ENCODE measurements at regions not wholly inside any gene's neighbourhood (a gene's known extent, or its start where the extent isn't known, plus 50 kb on each side); places are given as distances from the start of the nearest gene placed in this dataset.
A peak's percentile ranks its signal among the peaks of the same experiment; 100 is the strongest.

DNA sequence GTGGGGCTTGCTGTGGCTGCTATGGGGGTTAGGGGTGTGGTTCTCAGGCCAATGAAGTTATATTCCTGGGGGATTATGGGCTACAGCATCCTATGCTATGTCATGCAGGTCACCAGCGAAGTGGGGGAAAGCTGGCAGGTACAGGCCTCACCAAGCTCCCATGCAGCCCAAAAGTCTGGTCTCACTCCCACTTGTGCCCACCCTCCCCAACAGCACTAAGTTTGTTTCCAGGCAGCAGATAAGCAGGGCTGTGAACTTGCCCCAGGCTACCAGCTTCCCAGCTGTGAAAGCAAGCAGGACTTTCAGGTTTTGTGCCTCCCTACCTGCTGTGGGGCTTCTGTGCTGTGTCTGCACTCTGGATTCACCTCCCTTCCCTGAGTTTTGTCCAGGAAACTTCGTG, 469.7 kb downstream of the CPS1 start:
- H3K9me3 ChIP-seq (ENCODE audit: insufficient read depth, low read length, severe bottlenecking) = peaks cover 6% of the 10 kb centered on the region
- no peak for ATAC-seq (ENCODE audit: insufficient read depth, low read depth)
- H4K20me1 ChIP-seq (ENCODE audit: insufficient read depth, low read length) = no peaks in the 10 kb centered on the region
- no peak for DNase-seq
- H3K27me3 ChIP-seq (ENCODE audit: insufficient read depth, low read length, poor library complexity) = no peaks in the 10 kb centered on the region
- H3K27ac ChIP-seq (ENCODE audit: low read length) = no peak overlapping the region
- H3K4me1 ChIP-seq (ENCODE audit: insufficient read depth, low read length) = no peaks in the 10 kb centered on the region
- H2AFZ ChIP-seq (ENCODE audit: low read depth, low read length) = no peak overlapping the region
- no peaks in the 10 kb centered on the region for H3K36me3 ChIP-seq (ENCODE audit: insufficient read depth, low read length)
- H3K9ac ChIP-seq (ENCODE audit: low read depth, low read length) = no peak overlapping the region
- no peaks in the 10 kb centered on the region for H3K79me2 ChIP-seq (ENCODE audit: insufficient read depth, low read length)
- no peak overlapping the region for H3K4me2 ChIP-seq (ENCODE audit: insufficient read depth, low read length)
- H3K4me3 ChIP-seq (ENCODE audit: low read depth in 1 of 2, low read length in 2 of 2) = no peak overlapping the region
- TF ChIP-seq EZH2 (IDR thresholded peaks at IDR 0.05; ENCODE audit: borderline replicate concordance, low read depth, low read length, severe bottlenecking) = no peak
- TF ChIP-seq, protein P1, sequence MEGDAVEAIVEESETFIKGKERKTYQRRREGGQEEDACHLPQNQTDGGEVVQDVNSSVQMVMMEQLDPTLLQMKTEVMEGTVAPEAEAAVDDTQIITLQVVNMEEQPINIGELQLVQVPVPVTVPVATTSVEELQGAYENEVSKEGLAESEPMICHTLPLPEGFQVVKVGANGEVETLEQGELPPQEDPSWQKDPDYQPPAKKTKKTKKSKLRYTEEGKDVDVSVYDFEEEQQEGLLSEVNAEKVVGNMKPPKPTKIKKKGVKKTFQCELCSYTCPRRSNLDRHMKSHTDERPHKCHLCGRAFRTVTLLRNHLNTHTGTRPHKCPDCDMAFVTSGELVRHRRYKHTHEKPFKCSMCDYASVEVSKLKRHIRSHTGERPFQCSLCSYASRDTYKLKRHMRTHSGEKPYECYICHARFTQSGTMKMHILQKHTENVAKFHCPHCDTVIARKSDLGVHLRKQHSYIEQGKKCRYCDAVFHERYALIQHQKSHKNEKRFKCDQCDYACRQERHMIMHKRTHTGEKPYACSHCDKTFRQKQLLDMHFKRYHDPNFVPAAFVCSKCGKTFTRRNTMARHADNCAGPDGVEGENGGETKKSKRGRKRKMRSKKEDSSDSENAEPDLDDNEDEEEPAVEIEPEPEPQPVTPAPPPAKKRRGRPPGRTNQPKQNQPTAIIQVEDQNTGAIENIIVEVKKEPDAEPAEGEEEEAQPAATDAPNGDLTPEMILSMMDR (IDR thresholded peaks at IDR 0.05; ENCODE audit: borderline replicate concordance, extremely low read depth, low read length, poor library complexity, severe bottlenecking) = no peak

DNA sequence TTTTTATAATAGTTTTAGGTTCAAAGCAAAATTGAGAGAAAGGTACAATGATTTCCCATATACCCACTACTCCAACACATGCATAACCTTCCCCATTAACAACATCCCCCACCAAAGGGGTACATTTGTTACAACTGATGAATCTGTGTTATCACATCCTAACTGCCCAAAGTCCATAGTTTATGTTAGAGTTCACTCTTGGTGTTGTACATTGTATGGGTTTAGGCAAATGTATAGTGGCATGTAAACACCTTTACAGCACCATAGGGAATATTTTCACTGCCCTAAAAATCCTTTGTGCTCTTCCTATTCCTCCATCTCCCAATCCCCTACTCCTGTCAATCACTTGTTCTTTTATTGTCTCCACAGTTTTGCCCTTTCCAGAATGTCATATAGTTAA, 471.6 kb downstream of the CPS1 start:
- ATAC-seq (ENCODE audit: insufficient read depth, low read depth) = no peak

DNA sequence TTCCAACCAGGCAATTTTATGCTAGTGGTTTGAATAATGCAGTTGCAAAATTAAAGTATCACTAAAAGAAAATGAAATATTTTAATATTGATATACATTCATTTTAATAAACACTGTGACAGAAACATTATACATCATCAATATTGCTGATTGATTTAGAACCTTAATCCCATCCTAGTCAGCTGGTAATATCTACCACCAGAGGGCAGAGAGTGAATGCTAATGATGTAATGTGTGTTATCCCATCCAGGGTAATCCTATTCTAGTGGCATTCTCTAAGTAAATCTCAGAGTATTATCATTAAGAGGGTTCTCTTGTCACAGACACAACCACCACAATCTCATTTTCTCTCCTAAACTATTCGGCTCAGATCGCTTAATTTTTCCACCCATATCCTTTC, 477.4 kb downstream of the CPS1 start:
- Histone ChIP-seq H4K20me1 (ENCODE audit: insufficient read depth, low read length) (no peaks in the 10 kb centered on the region), H3K36me3 (ENCODE audit: insufficient read depth, low read length) (no peaks in the 10 kb centered on the region), H3K4me3 (ENCODE audit: low read depth in 1 of 2, low read length in 2 of 2) (no peak overlapping the region), H3K79me2 (ENCODE audit: insufficient read depth, low read length) (no peaks in the 10 kb centered on the region), H3K4me1 (ENCODE audit: insufficient read depth, low read length) (no peaks in the 10 kb centered on the region), H3K27ac (ENCODE audit: low read length) (no peak overlapping the region), H3K27me3 (ENCODE audit: insufficient read depth, low read length, poor library complexity) (no peaks in the 10 kb centered on the region), H3K9me3 (ENCODE audit: insufficient read depth, low read length, severe bottlenecking) (no peaks in the 10 kb centered on the region), H3K4me2 (ENCODE audit: insufficient read depth, low read length) (no peak overlapping the region), H2AFZ (ENCODE audit: low read depth, low read length) (no peak overlapping the region), H3K9ac (ENCODE audit: low read depth, low read length) (no peak overlapping the region)
- TF ChIP-seq, protein P1 (IDR thresholded peaks at IDR 0.05; ENCODE audit: borderline replicate concordance, extremely low read depth, low read length, poor library complexity, severe bottlenecking) = peak; percentile 38
- no peak for TF ChIP-seq EZH2 (IDR thresholded peaks at IDR 0.05; ENCODE audit: borderline replicate concordance, low read depth, low read length, severe bottlenecking)
- ATAC-seq (ENCODE audit: insufficient read depth, low read depth) (no peak), DNase-seq (no peak)

More for the DNA sequence above, 471.6 kb downstream of the CPS1 start:
- no peak overlapping the region for H2AFZ ChIP-seq (ENCODE audit: low read depth, low read length)
- no peak overlapping the region for H3K4me3 ChIP-seq (ENCODE audit: low read depth in 1 of 2, low read length in 2 of 2)
- no peaks in the 10 kb centered on the region for H3K79me2 ChIP-seq (ENCODE audit: insufficient read depth, low read length)
- H3K9me3 ChIP-seq (ENCODE audit: insufficient read depth, low read length, severe bottlenecking) = peaks cover 6% of the 10 kb centered on the region
- H3K36me3 ChIP-seq (ENCODE audit: insufficient read depth, low read length) = no peaks in the 10 kb centered on the region
- TF ChIP-seq, protein P1 (IDR thresholded peaks at IDR 0.05; ENCODE audit: borderline replicate concordance, extremely low read depth, low read length, poor library complexity, severe bottlenecking) = no peak
- no peak for TF ChIP-seq EZH2 (IDR thresholded peaks at IDR 0.05; ENCODE audit: borderline replicate concordance, low read depth, low read length, severe bottlenecking)
- no peaks in the 10 kb centered on the region for H4K20me1 ChIP-seq (ENCODE audit: insufficient read depth, low read length)
- no peak overlapping the region for H3K4me2 ChIP-seq (ENCODE audit: insufficient read depth, low read length)
- H3K9ac ChIP-seq (ENCODE audit: low read depth, low read length) = no peak overlapping the region
- no peak overlapping the region for H3K27ac ChIP-seq (ENCODE audit: low read length)
- no peak for DNase-seq
- H3K27me3 ChIP-seq (ENCODE audit: insufficient read depth, low read length, poor library complexity) = no peaks in the 10 kb centered on the region
- no peaks in the 10 kb centered on the region for H3K4me1 ChIP-seq (ENCODE audit: insufficient read depth, low read length)

Data from DND-41 (cell line).